ENCODE measurements at regions not wholly inside any gene's neighbourhood (a gene's known extent, or its start where the extent isn't known, plus 50 kb on each side); places are given as distances from the start of the nearest gene placed in this dataset.

DNA sequence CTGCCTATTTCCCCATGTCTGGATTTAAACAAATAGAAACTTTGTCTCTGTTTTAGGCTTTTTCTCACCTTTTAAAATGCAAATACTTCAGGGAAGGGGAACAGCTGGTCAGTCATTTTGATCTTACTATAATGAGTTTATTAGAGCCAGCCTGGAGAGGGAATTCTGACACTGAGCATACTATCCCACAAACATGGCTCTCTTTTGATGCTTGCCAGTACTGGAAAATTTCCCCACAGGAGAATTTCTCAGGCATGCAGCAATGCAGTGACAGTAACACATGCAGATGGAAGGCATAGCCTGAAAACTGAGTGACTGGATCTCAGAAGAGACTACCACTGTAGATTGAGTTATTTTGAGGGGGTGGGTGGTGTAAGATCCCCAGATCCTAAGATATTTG, 974.3 kb upstream of the CELF4 start:
- TF ChIP-seq POLR2A (IDR thresholded peaks at IDR 0.05): no peak
- TF ChIP-seq EP300 (IDR thresholded peaks at IDR 0.05): no peak
- no peak for TF ChIP-seq POLR2AphosphoS5 (IDR thresholded peaks at IDR 0.05)
- TF ChIP-seq, protein P1, sequence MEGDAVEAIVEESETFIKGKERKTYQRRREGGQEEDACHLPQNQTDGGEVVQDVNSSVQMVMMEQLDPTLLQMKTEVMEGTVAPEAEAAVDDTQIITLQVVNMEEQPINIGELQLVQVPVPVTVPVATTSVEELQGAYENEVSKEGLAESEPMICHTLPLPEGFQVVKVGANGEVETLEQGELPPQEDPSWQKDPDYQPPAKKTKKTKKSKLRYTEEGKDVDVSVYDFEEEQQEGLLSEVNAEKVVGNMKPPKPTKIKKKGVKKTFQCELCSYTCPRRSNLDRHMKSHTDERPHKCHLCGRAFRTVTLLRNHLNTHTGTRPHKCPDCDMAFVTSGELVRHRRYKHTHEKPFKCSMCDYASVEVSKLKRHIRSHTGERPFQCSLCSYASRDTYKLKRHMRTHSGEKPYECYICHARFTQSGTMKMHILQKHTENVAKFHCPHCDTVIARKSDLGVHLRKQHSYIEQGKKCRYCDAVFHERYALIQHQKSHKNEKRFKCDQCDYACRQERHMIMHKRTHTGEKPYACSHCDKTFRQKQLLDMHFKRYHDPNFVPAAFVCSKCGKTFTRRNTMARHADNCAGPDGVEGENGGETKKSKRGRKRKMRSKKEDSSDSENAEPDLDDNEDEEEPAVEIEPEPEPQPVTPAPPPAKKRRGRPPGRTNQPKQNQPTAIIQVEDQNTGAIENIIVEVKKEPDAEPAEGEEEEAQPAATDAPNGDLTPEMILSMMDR (IDR thresholded peaks at IDR 0.05): no peak
- Histone ChIP-seq H3K4me1 (no peaks in the 10 kb centered on the region), H3K27me3 (no peaks in the 10 kb centered on the region), H3K4me3 (no peak overlapping the region), H3K9me3 (no peaks in the 10 kb centered on the region), H3K27ac (no peak overlapping the region), H3K36me3 (no peaks in the 10 kb centered on the region)
- no peak for DNase-seq (ENCODE audit: low spot score in 2 of 2)

DNA sequence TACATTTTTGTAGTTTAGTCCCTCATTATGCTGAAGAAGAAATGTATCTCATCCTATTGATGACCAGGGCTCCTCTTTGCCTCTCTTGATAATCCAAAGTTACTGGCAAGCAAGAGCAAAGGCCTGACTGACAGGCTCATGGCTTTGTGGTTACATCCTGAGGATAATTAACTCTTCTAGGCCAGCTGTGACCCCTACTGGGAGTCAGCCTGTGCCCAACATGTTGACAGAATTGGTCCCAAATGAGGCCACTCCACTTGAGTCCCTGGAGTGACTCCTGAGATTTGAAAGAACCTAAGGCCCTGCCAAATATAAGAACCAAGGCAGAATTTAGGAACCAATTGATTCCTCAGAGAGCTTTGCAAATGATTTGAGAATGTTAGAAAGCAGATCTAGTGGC, 973.8 kb upstream of the CELF4 start:
- Histone ChIP-seq H3K27me3 (no peaks in the 10 kb centered on the region), H3K9me3 (peaks cover 3% of the 10 kb centered on the region), H3K36me3 (no peaks in the 10 kb centered on the region), H3K4me3 (no peak overlapping the region), H3K4me1 (no peaks in the 10 kb centered on the region), H3K27ac (no peak overlapping the region)
- DNase-seq (ENCODE audit: low spot score in 2 of 2): no peak
- TF ChIP-seq POLR2AphosphoS5 (IDR thresholded peaks at IDR 0.05) (no peak), EP300 (IDR thresholded peaks at IDR 0.05) (no peak), POLR2A (IDR thresholded peaks at IDR 0.05) (no peak)
- TF ChIP-seq, protein P1 (IDR thresholded peaks at IDR 0.05): no peak

DNA sequence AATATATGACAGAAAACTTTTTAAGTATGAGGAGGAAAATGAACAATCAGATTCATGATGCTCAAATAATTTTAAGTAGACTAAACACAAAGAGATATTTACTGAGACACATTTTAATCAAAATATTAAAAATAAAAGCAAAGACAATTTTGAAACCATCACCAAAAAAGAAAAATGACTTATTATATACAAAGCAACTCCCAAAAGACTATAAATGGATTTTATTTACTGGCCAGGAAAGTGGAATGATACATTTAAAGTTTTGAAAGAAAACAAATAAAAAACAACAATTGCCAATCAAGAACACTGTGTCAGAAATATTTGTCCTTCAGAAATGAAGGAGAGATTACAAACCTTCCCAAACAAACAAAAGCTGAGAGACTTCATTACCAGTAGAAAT, 968.5 kb upstream of the CELF4 start:
- TF ChIP-seq POLR2AphosphoS5 (IDR thresholded peaks at IDR 0.05) (no peak), POLR2A (IDR thresholded peaks at IDR 0.05) (no peak), EP300 (IDR thresholded peaks at IDR 0.05) (no peak)
- TF ChIP-seq, protein P1 (IDR thresholded peaks at IDR 0.05): no peak

DNA sequence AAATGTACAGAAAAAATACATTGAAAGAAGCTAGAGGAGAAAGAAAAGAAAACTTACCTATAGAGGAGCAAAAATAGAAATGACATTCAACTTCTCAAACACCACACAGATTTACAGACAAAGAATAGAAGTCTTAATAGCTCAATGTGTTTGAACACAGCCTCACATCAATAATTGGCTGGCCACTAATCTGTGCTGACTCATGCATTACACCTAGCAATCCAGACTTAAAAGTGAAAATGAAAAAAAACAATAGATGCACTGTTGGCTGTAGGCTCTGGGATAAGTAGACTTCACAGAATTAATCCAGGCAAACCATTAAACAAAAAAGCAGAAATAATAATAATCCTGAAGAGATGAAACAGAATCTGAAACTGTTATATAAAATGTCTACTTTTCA, 961.3 kb upstream of the CELF4 start:
- DNase-seq (ENCODE audit: low spot score in 2 of 2): no peak
- no peak for TF ChIP-seq POLR2AphosphoS5 (IDR thresholded peaks at IDR 0.05)
- TF ChIP-seq, protein P1 (IDR thresholded peaks at IDR 0.05): no peak
- no peaks in the 10 kb centered on the region for H3K4me1 ChIP-seq
- H3K27ac ChIP-seq: no peak overlapping the region
- H3K9me3 ChIP-seq: no peaks in the 10 kb centered on the region
- H3K27me3 ChIP-seq: no peaks in the 10 kb centered on the region
- no peaks in the 10 kb centered on the region for H3K36me3 ChIP-seq
- no peak overlapping the region for H3K4me3 ChIP-seq

More for the DNA sequence above, 968.5 kb upstream of the CELF4 start:
- peaks cover 4% of the 10 kb centered on the region for H3K9me3 ChIP-seq
- DNase-seq (ENCODE audit: low spot score in 2 of 2): no peak
- no peaks in the 10 kb centered on the region for H3K36me3 ChIP-seq
- no peaks in the 10 kb centered on the region for H3K27me3 ChIP-seq
- H3K4me1 ChIP-seq: no peaks in the 10 kb centered on the region
- H3K27ac ChIP-seq: no peak overlapping the region
- H3K4me3 ChIP-seq: no peak overlapping the region

DNA sequence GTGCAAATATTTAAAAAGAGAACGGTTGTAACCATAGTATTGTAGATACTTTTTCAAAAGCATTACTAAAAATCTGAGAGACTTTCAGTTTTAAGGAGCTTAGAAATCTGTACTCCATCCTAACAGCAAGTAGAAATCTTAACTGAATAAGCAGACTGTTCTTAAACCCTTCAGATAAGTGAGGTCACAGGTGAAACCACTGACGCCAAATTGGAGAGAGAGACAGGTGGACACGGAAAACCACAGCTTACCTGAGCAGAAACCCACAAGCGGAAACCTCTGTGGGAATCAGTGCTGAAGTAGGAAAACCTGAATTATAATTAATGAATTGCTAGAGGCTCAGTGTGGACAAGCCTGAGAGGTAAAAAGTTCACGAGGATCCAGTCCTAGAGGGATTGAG, 959.4 kb upstream of the CELF4 start:
- DNase-seq (ENCODE audit: low spot score in 2 of 2): no peak
- TF ChIP-seq, protein P1 (IDR thresholded peaks at IDR 0.05): no peak
- TF ChIP-seq POLR2AphosphoS5 (IDR thresholded peaks at IDR 0.05) (no peak), POLR2A (IDR thresholded peaks at IDR 0.05) (no peak), EP300 (IDR thresholded peaks at IDR 0.05) (no peak)
- 77% methylated on average over 5 of the region's 5 CpGs for WGBS
- Histone ChIP-seq H3K27ac (no peak overlapping the region), H3K27me3 (no peaks in the 10 kb centered on the region), H3K9me3 (no peaks in the 10 kb centered on the region), H3K4me3 (no peak overlapping the region), H3K4me1 (no peaks in the 10 kb centered on the region), H3K36me3 (no peaks in the 10 kb centered on the region)
